Medulla oblongata (tissue), 1 donor: ENCODE measurements at regions not wholly inside any gene's neighbourhood (a gene's known extent, or its start where the extent isn't known, plus 50 kb on each side); places are given as distances from the start of the nearest gene placed in this dataset.

Experiments
- DNase-seq: peaks from one replicate; pipeline ENCODE4 v3.0.0-alpha.2; 2015; ENCODE audit errors: extremely low spot score

DNA sequence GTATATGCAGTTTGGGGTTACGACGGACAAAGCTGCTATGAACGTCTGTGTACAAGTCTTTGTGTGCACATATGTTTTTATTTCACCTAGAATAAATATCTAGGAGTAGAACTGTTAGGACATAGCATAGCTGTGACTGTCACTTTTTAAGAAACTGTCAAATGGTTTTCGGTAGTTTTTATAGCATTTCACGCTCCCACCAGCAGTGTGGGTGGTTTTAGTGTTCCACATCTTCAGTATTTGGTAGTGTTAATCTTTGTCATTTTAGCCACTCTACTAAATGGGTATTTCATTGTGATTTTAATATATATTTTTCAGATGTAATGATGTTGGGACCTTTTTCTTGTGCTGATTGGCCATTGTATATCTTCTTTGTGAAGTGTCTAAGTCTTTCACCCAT is 109.1 kb upstream of the BCAT1 start:
- no peak for DNase-seq

- DNase-seq: no peak
Measured at GRCh38 chr12:25056486-25057130, 107.7 kb upstream of the BCAT1 start.

GRCh38 chr12:25056011-25056410 is 107.1 kb upstream of the BCAT1 start:
- DNase-seq: no peak

- no peak for DNase-seq
Measured at GRCh38 chr12:25054783-25055144, 105.9 kb upstream of the BCAT1 start.

- DNase-seq: no peak
Measured at GRCh38 chr12:25054076-25054782, 105.3 kb upstream of the BCAT1 start.

DNA sequence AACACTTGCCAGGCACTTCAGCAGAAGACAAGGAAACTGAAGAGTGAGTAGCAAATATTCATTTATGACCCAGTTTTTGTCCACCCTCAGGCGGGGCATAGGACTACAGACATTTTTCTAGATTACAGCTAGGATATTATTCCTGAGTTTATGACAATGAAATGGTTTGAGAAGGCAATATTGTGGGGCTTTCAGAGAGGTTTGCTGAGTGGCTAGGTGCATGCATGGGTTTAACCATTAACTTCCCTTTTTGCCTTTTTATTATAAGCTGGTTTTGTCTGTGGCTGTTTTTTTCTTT is 104.0 kb upstream of the BCAT1 start:
- no peak for DNase-seq

- DNase-seq: peak; percentile 80
Measured at GRCh38 chr12:25052196-25052913, 103.5 kb upstream of the BCAT1 start.

- DNase-seq: peak; percentile 21
Measured at GRCh38 chr12:25051656-25052195, 102.8 kb upstream of the BCAT1 start.

- no peak for DNase-seq
Measured at GRCh38 chr12:25051171-25051570, 102.3 kb upstream of the BCAT1 start.

DNA sequence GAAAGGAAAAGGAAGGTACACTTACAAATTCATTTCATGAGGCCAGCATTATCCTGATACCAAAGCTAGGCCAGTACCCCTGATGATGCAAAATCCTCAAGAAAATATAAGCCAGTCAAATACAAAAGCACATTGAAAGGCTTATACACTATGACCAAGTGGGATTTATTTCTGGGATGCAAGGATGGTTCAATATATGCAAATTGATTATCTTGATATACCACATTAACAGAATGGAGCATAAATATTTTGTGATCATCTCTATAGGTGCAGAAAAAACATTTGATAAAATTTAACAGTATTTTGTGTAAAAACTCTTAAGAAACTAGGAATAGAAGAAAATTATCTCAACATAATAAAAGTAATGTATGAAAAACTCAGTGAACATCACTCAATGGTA is 97.0 kb upstream of the BCAT1 start:
- DNase-seq: no peak

- DNase-seq: no peak
Measured at GRCh38 chr12:25041006-25041741, 92.3 kb upstream of the BCAT1 start.

GRCh38 chr12:25040593-25040992 is 91.7 kb upstream of the BCAT1 start:
- DNase-seq: no peak

DNA sequence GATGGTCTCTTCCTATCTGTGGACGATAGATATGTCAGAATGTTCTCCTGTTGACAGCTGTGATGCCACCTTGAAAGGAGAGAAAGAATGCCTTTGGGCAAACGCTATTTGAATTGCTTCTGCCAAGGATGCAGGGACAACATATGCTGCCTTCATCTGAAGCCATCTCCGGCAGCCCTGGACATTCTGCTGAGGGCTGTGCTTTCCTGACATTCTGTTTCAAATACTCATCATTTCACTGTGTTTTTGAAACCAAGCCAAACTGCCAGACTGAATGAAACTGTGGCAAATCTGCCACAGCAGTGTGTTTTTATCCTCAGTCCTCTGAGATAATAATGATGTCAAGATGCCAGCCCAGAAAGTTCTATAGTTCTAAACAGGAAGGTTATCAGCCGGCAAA is 85.8 kb upstream of the BCAT1 start:
- no peak for DNase-seq

- DNase-seq: no peak
Measured at GRCh38 chr12:25025951-25026490, 77.1 kb upstream of the BCAT1 start.

GRCh38 chr12:25025260-25025659 is 76.4 kb upstream of the BCAT1 start:
- no peak for DNase-seq

GRCh38 chr12:25023808-25024207 is 74.9 kb upstream of the BCAT1 start:
- no peak for DNase-seq

DNA sequence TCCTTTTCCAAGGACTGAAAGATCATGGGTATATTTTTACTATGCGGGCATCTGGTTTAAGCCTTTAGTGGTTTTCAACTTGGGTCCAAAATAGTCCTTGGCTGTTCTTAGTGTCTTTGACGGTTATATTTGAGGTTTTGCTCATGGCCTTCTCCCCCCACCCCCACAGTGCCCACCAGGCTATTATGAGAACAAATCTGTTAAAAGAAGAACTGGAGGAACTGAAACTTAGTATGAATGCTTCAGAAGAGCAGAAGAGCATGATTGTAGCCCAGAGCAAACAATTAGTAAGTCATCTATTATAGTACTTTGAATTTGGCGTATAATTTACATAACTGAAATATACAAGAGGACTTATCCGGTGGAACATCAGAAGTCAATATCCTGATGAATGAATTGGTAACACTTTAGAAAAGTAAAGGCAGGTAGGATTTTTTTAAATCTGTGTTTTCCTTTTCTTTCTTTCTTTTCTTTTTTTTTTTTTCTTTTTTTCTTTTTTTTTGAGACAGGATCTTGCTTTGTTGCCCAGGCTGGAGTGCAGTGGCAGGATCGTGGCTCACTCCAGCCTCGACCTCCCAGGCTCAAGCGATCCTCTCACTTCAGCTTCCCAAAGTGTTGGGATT is 71.8 kb upstream of the BCAT1 start:
- DNase-seq: peak; percentile 25

DNA sequence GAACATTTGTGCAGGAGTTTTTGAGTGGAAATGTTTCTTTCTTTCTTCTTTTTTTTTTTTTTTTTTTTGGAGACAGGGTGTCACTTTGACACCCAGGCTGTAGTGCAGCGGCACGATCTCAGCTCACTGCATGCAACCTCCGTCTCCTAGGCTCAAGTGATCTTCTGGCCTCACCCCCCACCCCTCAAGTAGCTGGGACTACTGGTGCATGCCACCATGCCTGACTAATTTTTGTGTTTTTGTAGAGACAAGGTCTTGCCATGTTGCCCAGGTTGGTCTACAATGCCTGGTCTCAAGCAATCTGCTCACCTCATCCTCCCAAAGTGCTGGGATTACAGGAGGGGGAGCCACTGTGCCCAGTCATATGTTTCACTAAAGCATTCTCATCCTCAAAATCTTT is 69.2 kb upstream of the BCAT1 start:
- DNase-seq: no peak

GRCh38 chr12:25017336-25017735 is 68.4 kb upstream of the BCAT1 start:
- no peak for DNase-seq

- no peak for DNase-seq
Measured at GRCh38 chr12:25014961-25015360, 66.1 kb upstream of the BCAT1 start.

- no peak for DNase-seq
Measured at GRCh38 chr12:25013061-25013460, 64.2 kb upstream of the BCAT1 start.
